ENCODE measurements at regions not wholly inside any gene's neighbourhood (a gene's known extent, or its start where the extent isn't known, plus 50 kb on each side); places are given as distances from the start of the nearest gene placed in this dataset.

DNA sequence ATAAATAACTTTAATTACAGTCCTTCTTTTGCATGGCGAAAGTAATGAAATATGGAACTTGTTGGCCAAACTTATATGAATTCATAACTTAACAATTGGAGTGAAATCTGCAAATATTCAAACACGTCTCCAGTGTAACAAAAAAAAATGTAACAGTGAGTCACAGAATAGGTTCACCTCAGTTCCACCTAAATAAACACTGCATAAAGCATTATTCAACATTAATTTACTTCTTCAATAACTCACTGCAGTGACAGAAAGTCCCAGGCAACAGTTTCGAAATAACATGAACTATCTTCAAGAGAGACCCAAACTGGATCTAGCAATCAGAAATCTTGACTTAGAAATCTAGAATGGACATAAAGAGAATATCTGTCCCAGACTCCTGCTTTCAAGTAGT lies 75.6 kb downstream of the GMNC start:
- no peak for TF ChIP-seq EZH2 (IDR thresholded peaks at IDR 0.05; ENCODE audit: borderline replicate concordance, low read length)
- TF ChIP-seq, protein P1, sequence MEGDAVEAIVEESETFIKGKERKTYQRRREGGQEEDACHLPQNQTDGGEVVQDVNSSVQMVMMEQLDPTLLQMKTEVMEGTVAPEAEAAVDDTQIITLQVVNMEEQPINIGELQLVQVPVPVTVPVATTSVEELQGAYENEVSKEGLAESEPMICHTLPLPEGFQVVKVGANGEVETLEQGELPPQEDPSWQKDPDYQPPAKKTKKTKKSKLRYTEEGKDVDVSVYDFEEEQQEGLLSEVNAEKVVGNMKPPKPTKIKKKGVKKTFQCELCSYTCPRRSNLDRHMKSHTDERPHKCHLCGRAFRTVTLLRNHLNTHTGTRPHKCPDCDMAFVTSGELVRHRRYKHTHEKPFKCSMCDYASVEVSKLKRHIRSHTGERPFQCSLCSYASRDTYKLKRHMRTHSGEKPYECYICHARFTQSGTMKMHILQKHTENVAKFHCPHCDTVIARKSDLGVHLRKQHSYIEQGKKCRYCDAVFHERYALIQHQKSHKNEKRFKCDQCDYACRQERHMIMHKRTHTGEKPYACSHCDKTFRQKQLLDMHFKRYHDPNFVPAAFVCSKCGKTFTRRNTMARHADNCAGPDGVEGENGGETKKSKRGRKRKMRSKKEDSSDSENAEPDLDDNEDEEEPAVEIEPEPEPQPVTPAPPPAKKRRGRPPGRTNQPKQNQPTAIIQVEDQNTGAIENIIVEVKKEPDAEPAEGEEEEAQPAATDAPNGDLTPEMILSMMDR (IDR thresholded peaks at IDR 0.05; ENCODE audit: low read length): no peak
